Neural crest cell (in vitro differentiated cells): ENCODE measurements at regions not wholly inside any gene's neighbourhood (a gene's known extent, or its start where the extent isn't known, plus 50 kb on each side); places are given as distances from the start of the nearest gene placed in this dataset.
"Not testable (repeated sequence)": the region's sequence is repeated elsewhere in the genome, so short reads cannot be mapped to it uniquely, and the experiment has no call there.

Experiments
- DNase-seq: peaks from one replicate; pipeline ENCODE4 v3.0.0; 2021; ENCODE audit warnings: low read depth, mixed read lengths, low spot score
- H3K27ac Mint-ChIP-seq: one replicate; pipeline ENCODE4 v1.8.0; 2021; ENCODE audit warnings: mild to moderate bottlenecking, mixed read lengths; ENCODE audit not compliant: unreplicated experiment
- H3K27me3 Mint-ChIP-seq: 2 replicates; pipeline ENCODE4 v1.8.0; 2021; ENCODE audit warnings: low read depth, mild to moderate bottlenecking, mixed read lengths
- H3K36me3 Mint-ChIP-seq: 2 replicates; pipeline ENCODE4 v1.8.0; 2021; ENCODE audit warnings: low read depth, mild to moderate bottlenecking, mixed read lengths
- H3K4me1 Mint-ChIP-seq: 2 replicates; pipeline ENCODE4 v1.8.0; 2021; ENCODE audit warnings: mixed read lengths
- H3K4me3 Mint-ChIP-seq: one replicate; pipeline ENCODE4 v1.8.0; 2021; ENCODE audit warnings: mild to moderate bottlenecking, mixed read lengths
- H3K9me3 Mint-ChIP-seq: 2 replicates; pipeline ENCODE4 v1.8.0; 2021; ENCODE audit warnings: mixed read lengths
- TF ChIP-seq, protein P1 (sequence below): fragments of 200-600 bp; sonication (generic); conservative IDR thresholded peaks from 2 replicates; pipeline ENCODE4 v1.5.0; 2021; ENCODE audit warnings: antibody characterized with exemption, mild to moderate bottlenecking

DNA sequence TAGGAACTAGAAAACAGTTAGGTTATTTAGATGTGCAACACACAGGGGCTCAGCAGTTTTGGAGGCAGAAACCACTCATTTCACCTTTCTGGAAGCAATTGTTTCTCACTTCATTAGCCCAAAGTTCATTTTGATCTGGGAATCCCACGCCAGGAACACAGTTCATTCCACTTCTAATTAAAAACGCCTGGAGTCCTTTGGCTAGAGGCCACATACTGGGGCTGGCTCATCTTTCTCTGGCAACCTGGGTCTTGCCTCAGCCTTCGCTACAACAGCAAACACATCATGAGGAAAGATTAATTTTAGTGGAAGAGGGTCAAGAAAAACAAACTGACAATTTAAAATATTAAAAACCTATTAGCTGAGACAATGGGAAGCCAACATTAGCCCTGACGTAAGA lies 69.7 kb downstream of the RFPL4B start:
- TF ChIP-seq, protein P1, sequence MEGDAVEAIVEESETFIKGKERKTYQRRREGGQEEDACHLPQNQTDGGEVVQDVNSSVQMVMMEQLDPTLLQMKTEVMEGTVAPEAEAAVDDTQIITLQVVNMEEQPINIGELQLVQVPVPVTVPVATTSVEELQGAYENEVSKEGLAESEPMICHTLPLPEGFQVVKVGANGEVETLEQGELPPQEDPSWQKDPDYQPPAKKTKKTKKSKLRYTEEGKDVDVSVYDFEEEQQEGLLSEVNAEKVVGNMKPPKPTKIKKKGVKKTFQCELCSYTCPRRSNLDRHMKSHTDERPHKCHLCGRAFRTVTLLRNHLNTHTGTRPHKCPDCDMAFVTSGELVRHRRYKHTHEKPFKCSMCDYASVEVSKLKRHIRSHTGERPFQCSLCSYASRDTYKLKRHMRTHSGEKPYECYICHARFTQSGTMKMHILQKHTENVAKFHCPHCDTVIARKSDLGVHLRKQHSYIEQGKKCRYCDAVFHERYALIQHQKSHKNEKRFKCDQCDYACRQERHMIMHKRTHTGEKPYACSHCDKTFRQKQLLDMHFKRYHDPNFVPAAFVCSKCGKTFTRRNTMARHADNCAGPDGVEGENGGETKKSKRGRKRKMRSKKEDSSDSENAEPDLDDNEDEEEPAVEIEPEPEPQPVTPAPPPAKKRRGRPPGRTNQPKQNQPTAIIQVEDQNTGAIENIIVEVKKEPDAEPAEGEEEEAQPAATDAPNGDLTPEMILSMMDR, result no peak
- Mint-ChIP-seq H3K4me3 (no peak overlapping the region), H3K27me3 (no peaks in the 10 kb centered on the region), H3K27ac (peak overlapping the region; percentile 35), H3K36me3 (peaks cover 9% of the 10 kb centered on the region), H3K9me3 (peaks cover 18% of the 10 kb centered on the region), H3K4me1 (no peaks in the 10 kb centered on the region)
- no peak for DNase-seq

DNA sequence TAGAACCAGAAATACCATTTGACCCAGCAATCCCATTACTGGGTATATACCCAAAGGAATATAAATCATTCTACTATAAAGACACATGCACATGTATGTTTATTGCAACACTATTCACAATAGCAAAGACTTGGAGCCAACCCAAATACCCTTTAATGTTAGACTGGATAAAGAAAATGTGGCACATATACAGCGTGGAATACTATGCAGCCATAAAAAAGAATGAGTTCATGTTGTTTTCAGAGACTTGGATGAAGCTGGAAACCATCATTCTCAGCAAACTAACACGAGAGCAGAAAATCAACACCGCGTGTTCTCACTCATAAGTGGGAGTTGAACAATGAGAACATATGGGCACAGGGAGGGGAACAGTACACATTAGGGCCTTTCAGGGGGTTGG lies 79.9 kb downstream of the RFPL4B start:
- not testable (repeated sequence) for H3K4me3 Mint-ChIP-seq, DNase-seq, H3K4me1 Mint-ChIP-seq, H3K27me3 Mint-ChIP-seq
- Mint-ChIP-seq H3K27ac (peak overlapping the region; percentile 28), H3K36me3 (peaks cover 28% of the 10 kb centered on the region), H3K9me3 (peaks cover 32% of the 10 kb centered on the region)

DNA sequence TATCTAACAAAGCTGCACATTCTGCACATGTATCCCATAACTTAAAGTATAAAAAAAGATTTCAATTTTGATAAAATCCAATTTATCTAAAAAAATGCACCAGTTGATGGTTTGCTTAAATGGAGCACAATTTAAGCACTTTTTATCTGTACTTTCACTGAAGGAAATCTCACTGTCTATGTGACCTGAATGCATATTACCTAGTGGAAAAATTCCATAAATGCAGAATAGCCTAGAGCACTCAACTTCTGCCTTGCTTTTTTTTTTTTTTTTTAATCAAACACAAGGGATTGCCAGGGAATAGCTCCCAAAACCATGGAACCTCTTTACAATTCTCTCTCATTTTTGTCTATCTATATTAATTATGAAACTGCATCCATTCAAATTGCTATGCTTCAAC lies 80.4 kb downstream of the RFPL4B start:
- H3K36me3 Mint-ChIP-seq, result peaks cover 28% of the 10 kb centered on the region
- no peak overlapping the region for H3K27ac Mint-ChIP-seq
- peaks cover 30% of the 10 kb centered on the region for H3K9me3 Mint-ChIP-seq
- H3K4me3 Mint-ChIP-seq, result no peak overlapping the region
- DNase-seq, result no peak
- H3K4me1 Mint-ChIP-seq, result peaks cover 7% of the 10 kb centered on the region
- H3K27me3 Mint-ChIP-seq, result no peaks in the 10 kb centered on the region
- TF ChIP-seq, protein P1, result no peak

DNA sequence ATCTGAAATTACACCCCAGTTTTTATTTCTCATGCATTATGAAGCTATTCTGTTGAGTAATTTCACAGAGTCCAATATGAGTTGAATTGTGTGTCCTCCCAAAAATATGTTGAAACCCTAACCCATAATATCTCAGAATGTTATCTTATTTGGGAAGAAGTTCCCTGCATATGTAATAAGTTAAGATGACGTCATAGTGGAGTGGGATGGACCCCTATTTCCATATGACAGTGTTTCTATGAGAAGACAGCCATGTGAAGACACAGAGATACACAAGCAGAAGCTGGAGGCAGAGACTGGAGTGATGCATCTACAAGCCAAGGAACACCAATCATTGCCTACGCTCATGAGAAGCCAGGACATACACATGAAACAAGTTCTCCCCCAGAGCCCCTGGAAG lies 81.3 kb downstream of the RFPL4B start:
- Mint-ChIP-seq H3K4me1 (peaks cover 7% of the 10 kb centered on the region), H3K27me3 (no peaks in the 10 kb centered on the region), H3K27ac (no peak overlapping the region), H3K36me3 (peaks cover 25% of the 10 kb centered on the region), H3K4me3 (no peak overlapping the region), H3K9me3 (peaks cover 27% of the 10 kb centered on the region)
- TF ChIP-seq, protein P1, result no peak
- DNase-seq, result no peak

DNA sequence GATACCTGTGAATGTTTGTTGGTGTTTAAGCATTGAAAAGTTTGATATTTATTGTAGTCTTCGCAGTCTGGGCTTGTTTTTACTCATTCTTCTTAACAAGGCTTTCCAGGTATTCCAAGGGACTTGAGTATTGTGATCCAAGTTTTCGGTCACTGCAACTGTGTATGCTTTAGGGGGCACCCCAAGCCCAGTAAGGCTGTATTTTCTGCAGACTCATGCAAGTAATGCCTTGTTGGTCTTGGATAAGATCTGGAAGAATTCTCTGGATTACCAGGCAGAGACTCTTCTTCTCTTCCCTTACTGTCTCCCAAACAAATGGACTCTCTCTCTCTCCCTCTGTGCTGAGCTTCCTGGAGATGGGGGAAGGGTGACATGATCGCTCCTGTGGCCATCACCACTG lies 82.1 kb downstream of the RFPL4B start:
- Mint-ChIP-seq H3K4me3 (no peak overlapping the region), H3K27ac (peak overlapping the region; percentile 97), H3K27me3 (no peaks in the 10 kb centered on the region), H3K9me3 (peaks cover 21% of the 10 kb centered on the region), H3K4me1 (peaks cover 7% of the 10 kb centered on the region), H3K36me3 (peaks cover 21% of the 10 kb centered on the region)
- TF ChIP-seq, protein P1, result no peak
- no peak for DNase-seq

DNA sequence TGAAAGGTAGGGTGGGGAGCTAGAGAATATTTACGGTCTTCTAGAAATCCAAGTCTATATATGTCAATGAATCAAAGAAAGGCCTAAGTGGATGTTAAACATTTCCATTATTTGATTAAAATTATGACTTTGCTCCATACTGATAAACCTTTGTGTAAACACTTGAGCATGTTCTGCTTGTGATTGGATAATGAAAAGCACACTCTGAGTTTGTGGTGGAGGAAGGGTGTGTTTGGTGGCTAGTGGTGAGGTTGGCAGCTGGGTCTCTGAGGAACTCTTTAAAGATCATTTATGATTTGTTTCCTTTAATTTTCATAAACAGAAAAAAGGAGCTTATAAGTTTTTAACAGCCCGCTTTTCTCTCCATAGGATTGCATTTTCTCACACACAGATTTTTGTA lies 84.7 kb downstream of the RFPL4B start:
- H3K27ac Mint-ChIP-seq, result no peak overlapping the region
- H3K4me1 Mint-ChIP-seq, result peaks cover 7% of the 10 kb centered on the region
- no peaks in the 10 kb centered on the region for H3K27me3 Mint-ChIP-seq
- DNase-seq, result no peak
- peaks cover 8% of the 10 kb centered on the region for H3K36me3 Mint-ChIP-seq
- no peak overlapping the region for H3K4me3 Mint-ChIP-seq
- H3K9me3 Mint-ChIP-seq, result peaks cover 13% of the 10 kb centered on the region
- TF ChIP-seq, protein P1, result no peak
